HT-29 (cell line): ENCODE measurements at regions not wholly inside any gene's neighbourhood (a gene's known extent, or its start where the extent isn't known, plus 50 kb on each side); places are given as distances from the start of the nearest gene placed in this dataset.
"Not testable (repeated sequence)": the region's sequence is repeated elsewhere in the genome, so short reads cannot be mapped to it uniquely, and the experiment has no call there.

ENCODE experiments used
- DNase-seq: peaks from one replicate; pipeline ENCODE4 v3.0.0-alpha.2; 2015; ENCODE audit warnings: low spot score

DNA sequence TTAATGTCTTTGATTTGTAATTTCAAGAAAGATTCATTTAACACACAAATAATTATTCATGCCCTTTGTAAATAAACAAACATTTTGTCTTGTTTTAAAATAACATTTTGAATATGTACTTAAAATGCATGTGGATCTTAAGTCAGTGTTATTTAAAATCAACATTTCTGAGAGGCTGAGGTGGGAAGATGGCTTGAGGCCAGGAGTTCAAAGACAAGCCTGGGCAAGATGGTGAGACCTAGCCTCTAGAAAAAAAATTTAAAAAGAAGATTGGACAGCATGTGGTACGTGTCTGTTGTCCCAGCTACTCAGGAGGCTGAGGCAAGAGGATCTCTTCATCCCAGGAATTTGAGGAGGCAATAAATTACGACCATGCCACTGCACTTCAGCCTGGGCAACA, 1268.2 kb downstream of the SLITRK1 start:
- DNase-seq: no peak

GRCh38 chr13:82606008-82606407, 1276.3 kb downstream of the SLITRK1 start:
- DNase-seq: no peak

DNA sequence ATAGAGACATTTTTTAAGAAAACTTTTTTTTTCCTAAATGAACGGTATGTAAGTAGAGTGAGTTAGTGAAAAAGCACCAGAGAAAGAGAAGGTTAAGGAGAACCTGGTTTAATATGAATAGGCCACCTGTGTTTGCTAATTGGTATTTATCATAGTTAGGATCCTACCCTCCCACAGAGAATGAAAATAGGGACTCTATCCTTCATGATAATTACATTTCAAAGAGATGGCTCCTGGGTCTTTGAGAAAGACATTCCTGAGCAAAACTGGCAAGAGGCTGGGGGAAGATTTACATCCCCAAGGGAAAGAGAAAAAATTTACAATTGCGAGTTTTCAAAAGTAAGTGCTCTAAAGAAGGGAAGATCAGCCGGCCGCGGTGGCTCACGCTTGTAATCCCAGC, 1284.5 kb downstream of the SLITRK1 start:
- no peak for DNase-seq

DNA sequence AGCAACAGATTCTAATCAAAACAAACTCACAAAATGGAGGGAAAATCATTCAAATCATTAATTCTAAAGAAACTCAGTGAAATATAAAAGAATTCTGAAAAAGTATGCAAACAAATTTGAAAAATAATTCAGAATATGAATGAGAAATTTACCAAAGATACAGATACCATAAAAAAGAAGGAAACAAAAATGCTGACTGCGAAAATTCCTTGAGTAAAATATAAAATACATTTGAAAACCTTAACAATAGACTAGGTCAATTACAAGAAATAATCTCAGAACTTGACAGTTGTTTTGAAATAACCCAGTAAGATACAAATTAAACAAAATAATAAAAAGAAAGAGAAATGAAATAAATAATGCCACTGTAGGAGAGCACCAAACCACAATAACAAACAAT, 1289.0 kb downstream of the SLITRK1 start:
- DNase-seq: no peak

DNA sequence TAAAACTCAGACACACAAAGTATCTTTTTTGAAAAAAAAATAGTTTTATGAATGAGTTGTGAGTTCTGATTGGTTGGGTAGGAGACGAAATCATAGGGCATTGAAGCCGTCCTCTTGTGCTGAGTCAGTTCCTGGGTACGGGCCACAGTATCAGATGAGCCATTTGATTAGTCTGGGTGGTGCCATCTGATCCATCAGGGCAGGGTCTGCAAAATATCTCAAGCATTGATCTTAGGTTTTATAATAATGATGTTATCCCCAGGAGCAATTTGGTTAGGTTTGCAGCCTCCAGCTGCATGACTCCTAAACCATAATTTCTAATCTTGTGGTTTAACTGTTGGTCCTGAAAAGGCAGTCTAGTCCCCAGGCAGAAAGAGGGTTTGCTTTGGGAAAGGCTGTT, 1310.6 kb downstream of the SLITRK1 start:
- no peak for DNase-seq

DNA sequence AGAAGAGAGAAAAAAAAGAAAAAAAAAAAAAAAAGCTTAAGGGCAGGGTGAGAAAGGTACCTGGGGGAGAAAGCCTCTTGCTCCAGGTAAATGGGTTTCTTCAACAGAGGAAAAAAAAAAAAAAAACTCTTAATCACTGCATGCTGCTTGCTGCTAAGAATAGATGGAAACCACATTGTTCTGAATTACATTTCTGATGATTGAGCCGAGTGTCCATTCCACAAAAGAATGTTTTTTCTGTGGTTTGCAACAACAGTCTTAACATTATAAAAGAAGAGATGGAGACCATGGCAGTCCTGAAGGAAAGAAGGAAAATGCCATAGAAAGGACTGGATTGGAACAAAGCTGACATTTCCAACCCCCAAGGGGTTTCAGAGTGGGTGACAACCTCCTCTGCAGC, 1312.7 kb downstream of the SLITRK1 start:
- no peak for DNase-seq

DNA sequence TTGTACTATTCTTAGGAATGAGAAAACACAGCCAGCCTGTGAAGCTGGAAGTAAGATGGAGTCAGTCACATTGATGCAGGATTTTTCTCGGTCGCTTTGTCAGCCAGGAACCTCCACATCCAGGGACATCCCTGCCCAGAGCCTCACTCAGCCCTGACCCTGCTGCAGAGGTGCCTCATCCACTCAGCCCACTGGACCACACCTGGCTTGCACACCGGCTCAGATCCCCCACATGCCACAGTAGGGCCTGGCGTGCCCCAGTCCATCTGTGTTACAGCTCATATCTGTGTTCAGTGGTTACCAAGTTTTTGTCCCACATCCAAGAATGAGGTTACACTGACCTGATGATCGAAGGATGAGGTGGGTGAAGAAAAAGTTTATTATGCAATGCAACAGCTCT, 1315.4 kb downstream of the SLITRK1 start:
- no peak for DNase-seq

- no peak for DNase-seq
These were observed 1317.1 kb downstream of the SLITRK1 start for GRCh38 chr13:82565201-82565600.

- no peak for DNase-seq
These were observed 1321.4 kb downstream of the SLITRK1 start for GRCh38 chr13:82560889-82561288.

GRCh38 chr13:82522872-82523271, 1359.4 kb downstream of the SLITRK1 start:
- DNase-seq: no peak

DNA sequence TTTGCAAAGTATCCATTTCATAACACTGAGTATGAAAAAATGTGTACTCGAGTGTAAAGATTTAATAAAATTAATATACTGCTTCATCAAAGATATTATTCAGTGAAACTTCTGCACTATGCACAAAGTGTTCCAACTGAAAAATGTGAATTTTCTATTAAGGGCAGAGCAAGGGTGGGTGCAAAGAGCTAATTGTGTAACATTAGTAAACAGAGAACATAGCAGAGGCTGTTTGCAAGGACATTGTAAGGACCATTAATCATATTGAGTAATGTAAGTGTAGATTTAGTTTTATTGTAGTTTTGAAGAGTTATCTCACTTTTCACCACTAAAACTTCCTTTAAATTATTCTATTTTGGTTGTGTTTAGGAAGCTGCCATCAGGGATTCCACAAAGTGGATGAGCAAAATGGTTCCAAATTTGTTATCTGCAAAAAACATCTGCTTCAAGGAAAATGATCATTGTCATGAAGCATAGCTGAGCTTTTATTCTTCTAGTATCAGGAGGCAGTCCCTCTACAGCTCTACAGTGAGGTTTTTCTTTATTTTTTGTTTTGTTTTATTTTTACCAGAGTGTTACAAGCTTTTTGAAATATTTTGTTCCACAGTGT, 1375.4 kb downstream of the SLITRK1 start:
- no peak for DNase-seq

DNA sequence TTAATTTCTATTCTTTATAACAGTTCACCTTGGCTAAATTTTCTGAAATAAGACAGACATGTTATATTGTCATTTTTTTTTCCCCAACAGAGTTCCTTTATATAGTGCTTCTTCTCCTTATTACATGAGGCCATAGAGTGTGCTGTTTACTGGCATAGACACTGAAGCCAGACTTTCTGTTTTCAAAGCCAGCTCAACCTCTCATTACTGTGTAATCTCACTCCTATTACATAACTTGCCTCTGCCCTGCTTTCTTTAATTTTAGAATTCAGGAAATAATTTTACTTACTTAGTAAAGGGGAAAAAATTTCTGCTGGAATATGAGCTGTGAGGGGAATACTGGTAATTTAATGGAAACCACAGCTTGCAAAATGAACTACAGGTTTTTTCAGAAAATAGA, 1380.4 kb downstream of the SLITRK1 start:
- DNase-seq: no peak

DNA sequence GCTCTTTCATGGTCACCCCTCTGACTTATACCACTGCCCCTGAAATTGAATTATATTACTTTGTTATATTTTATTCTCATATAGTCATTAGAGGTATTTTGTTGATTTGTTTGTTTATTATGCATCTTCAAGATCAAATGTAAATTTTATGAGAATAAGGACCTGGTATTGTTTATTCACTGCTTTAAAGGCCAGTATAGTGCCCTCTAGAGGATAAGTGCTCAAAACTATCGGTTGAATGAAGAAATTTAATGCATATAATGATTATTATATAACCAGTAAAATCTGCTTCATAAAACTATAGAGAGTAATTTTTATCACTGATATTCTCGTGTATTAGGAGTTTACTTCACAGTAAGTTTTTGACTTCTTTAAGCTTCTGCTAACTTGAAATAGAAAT, 1401.9 kb downstream of the SLITRK1 start:
- peak; percentile 44 for DNase-seq

DNA sequence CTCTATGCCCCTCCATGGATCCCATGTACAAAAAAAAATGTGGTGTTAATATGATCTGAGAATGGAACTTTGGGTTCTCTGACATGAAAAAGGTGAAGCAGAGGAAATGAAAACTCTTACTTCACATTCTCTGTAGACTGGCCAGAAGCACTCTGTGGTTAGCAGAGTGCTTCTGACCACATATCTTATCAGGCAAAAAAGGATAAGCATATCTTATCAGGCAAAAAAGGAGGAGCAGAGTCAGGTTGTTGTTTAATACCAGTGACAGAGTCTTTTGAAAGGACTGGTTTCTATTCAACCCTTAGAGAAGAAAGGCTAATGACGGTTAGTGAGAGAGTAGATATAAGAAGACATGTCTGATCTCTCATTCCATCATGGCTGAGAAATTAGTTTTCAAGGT, 1404.8 kb downstream of the SLITRK1 start:
- DNase-seq: no peak

DNA sequence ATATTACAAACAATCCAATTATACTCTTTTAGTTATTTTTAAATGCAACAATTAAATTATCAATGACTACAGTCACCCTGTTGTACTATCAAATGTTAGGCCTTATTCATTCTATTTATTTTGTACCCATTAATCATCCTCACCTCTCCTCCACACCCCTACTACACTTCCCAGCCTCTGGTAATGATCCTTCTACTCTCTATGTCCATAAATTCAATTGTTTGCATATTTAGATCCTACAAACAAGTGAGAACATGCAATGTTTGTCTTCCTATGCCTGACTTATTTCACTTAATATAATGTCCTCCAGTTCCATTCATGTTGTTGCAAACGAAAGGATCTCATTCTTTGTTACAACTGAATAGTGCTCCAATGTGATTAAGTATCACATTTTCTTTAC, 1414.6 kb downstream of the SLITRK1 start:
- DNase-seq: no peak

- not testable (repeated sequence) for DNase-seq
These were observed 1422.7 kb downstream of the SLITRK1 start for GRCh38 chr13:82459575-82459974.

DNA sequence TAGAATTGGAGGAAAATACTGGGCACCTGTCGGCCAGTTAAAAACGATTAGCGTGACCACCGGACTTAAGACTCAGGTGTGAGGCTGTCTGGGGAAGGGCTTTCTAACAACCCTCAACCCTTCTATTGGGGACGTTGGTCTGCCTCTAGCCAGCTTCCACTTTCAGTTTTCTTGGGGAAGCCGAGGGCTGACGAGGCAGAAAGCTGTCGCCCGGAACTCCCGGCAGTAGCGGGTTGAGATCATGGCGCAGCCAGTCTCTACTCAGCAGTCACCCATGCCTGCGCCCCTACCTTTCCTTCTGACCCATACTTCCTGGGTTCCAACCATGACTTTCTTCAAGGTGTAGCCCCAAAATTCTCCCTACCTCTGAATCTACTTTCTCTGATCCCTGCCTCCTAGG, 1424.1 kb downstream of the SLITRK1 start:
- DNase-seq: no peak

- not testable (repeated sequence) for DNase-seq
These were observed 1424.7 kb downstream of the SLITRK1 start for GRCh38 chr13:82457548-82457947.

DNA sequence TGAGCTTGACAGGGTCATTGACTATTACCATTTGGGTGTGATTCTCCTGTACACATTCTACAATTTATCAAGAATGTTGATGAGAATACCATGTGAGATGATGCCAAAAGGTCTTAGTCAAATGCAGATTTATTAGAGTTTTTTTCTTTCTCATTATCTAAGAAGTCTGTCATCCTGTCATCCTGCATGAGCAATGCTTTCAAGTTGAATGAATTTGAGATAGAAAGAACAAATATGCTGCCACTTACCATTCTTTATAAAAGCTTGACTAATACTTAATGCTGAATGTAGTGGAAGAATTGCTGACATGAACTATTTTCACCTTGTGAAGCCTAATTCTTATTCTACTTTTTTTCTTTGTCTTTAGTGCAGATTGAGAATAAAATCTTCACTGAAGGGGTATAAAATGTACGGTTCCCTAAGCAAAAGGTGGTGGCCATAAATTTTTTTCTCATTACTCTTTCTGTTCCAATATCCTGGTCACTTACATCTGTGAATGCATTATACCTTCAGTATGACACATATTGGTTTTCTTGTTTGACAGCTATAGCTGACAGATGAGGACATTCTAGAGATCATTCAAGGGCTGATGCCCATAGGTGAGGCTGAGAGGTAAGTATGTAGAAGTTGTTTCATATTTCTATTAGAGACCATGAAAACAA, 1434.7 kb downstream of the SLITRK1 start:
- no peak for DNase-seq

- no peak for DNase-seq
These were observed 1442.9 kb downstream of the SLITRK1 start for GRCh38 chr13:82439159-82439904.

- DNase-seq: no peak
These were observed 1444.0 kb downstream of the SLITRK1 start for GRCh38 chr13:82438320-82438719.

DNA sequence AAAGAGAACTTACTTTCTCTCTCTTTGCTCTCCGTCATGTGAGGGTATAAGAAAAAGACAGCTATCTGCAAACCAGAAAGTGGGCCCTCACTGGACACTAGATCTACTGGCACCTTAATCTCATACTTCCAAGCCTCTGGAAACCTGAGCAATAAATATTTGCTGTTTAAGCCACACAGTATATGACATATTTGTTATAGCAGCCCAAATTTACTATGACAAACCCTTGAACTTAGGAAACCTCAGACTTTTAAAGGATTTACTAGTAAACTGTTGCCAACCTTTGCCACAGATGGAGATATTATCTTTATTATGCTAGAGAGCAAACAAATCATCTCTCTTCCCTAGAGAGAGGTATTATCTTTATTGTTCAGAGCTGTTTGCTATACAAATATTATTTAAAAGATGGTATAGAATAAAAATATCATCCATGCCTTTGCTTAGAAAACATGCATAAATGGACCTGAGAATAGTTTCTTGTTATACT, 1446.1 kb downstream of the SLITRK1 start:
- no peak for DNase-seq

DNA sequence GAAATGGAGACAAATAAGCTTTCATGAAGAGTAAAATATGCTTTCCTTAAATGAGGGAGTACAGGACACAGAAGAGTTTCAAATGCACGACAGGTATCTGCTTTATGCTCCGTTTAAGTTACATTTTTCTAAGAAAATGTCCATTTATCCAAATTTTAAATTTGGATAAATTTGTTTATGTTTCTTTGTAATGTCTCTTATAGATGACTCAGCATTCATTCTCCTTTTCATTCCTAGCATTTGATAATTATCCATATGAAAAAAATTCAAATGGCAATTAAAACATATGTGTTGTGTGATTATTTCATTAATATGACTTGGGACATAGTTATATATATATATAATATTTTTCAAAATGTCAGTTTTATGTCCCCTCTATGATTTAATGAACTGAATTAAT, 1449.3 kb downstream of the SLITRK1 start:
- no peak for DNase-seq
